ENCODE measurements at regions not wholly inside any gene's neighbourhood (a gene's known extent, or its start where the extent isn't known, plus 50 kb on each side); places are given as distances from the start of the nearest gene placed in this dataset.

DNA sequence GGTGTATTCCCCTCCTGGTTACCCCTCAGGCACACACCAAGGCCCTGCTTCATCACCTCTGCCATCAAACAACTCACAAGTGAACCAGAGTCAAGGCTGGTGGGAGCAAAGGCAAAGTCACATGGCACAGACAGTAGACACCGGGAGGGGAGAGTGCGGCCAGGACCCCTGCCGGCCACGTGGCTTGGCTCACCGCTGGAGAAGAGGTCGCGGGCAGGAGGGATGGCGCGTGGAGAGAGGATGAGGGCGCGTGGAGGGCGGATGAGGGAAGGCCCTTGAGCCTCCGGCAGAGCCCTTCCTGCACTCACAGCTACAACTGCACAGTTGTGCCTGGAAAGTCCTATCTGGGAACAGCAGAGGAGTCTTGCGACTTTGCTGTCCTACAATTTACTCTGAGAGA lies 104.2 kb upstream of the ADRA2C start:
- TF ChIP-seq CTCF (conservative IDR thresholded peaks at IDR 0.05) (no peak), ZFX (IDR thresholded peaks at IDR 0.05) (no peak)

All from C4-2B (cell line).